Activated naive CD4-positive, alpha-beta T cell treated with anti-CD3 and anti-CD28 coated beads, Interleukin-2, amount 10 ng/mL, durations not matched to agents 7 days and 5 days (primary cell): ENCODE measurements at regions not wholly inside any gene's neighbourhood (a gene's known extent, or its start where the extent isn't known, plus 50 kb on each side); places are given as distances from the start of the nearest gene placed in this dataset.
A peak's percentile ranks its signal among the peaks of the same experiment; 100 is the strongest.

Source experiments
- CTCF ChIA-PET: fragments of 350-600 bp; sonication (Branson Sonifier 250); formaldehyde crosslinking; loops from one replicate; lab custom pipeline; 2021; ENCODE audit warnings: antibody characterized with exemption; lab: Charles Lee
- DNase-seq: peaks from one replicate; pipeline ENCODE4 v3.0.0-alpha.2; 2020
- H3K27ac Mint-ChIP-seq: one replicate; pipeline ENCODE4 v1.8.0; 2021; ENCODE audit warnings: mild to moderate bottlenecking, moderate library complexity, mixed read lengths
- H3K27me3 Mint-ChIP-seq: one replicate; pipeline ENCODE4 v1.8.0; 2021; ENCODE audit warnings: mild to moderate bottlenecking, mixed read lengths
- H3K36me3 Mint-ChIP-seq: one replicate; pipeline ENCODE4 v1.8.0; 2021; ENCODE audit warnings: mixed read lengths
- H3K4me1 Mint-ChIP-seq: one replicate; pipeline ENCODE4 v1.8.0; 2021; ENCODE audit warnings: mixed read lengths
- H3K4me3 Mint-ChIP-seq: one replicate; pipeline ENCODE4 v1.8.0; 2021; ENCODE audit warnings: mild to moderate bottlenecking, moderate library complexity, mixed read lengths
- H3K9me3 Mint-ChIP-seq: one replicate; pipeline ENCODE4 v1.8.0; 2021; ENCODE audit warnings: mixed read lengths

- Mint-ChIP-seq H3K36me3 (peaks cover 47% of the 10 kb centered on the region), H3K27ac (no peak overlapping the region), H3K27me3 (no peaks in the 10 kb centered on the region), H3K9me3 (peaks cover 2% of the 10 kb centered on the region), H3K4me1 (no peaks in the 10 kb centered on the region), H3K4me3 (no peak overlapping the region)
- no peak for DNase-seq
- CTCF ChIA-PET = no interaction called here
Observed at GRCh38 chr22:26779929-26780328, 122.5 kb downstream of the MIAT start.

GRCh38 chr22:26780521-26780920 is 123.1 kb downstream of the MIAT start:
- H3K9me3 Mint-ChIP-seq = peaks cover 2% of the 10 kb centered on the region
- H3K4me1 Mint-ChIP-seq = peaks cover 2% of the 10 kb centered on the region
- DNase-seq = no peak
- H3K4me3 Mint-ChIP-seq = no peak overlapping the region
- no peak overlapping the region for H3K27ac Mint-ChIP-seq
- H3K36me3 Mint-ChIP-seq = peaks cover 47% of the 10 kb centered on the region
- CTCF ChIA-PET = interaction anchor here (0.9 kb wide), 1 partner anchor 23 kb away, joined by 3 read pairs; no protein-coding TSS in a partner anchor
- no peaks in the 10 kb centered on the region for H3K27me3 Mint-ChIP-seq

- CTCF ChIA-PET = interaction anchor here (0.9 kb wide), 1 partner anchor 24 kb away, joined by 3 read pairs; no protein-coding TSS in a partner anchor
Observed at GRCh38 chr22:26781062-26781461, 123.7 kb downstream of the MIAT start.

GRCh38 chr22:26781596-26781995 is 124.2 kb downstream of the MIAT start:
- peaks cover 2% of the 10 kb centered on the region for H3K9me3 Mint-ChIP-seq
- no peak for DNase-seq
- peaks cover 3% of the 10 kb centered on the region for H3K4me1 Mint-ChIP-seq
- CTCF ChIA-PET = no interaction called here
- H3K36me3 Mint-ChIP-seq = peaks cover 43% of the 10 kb centered on the region
- no peaks in the 10 kb centered on the region for H3K27me3 Mint-ChIP-seq
- no peak overlapping the region for H3K4me3 Mint-ChIP-seq
- no peak overlapping the region for H3K27ac Mint-ChIP-seq

More at GRCh38 chr22:26781062-26781461, 123.7 kb downstream of the MIAT start:
- no peak overlapping the region for H3K4me3 Mint-ChIP-seq
- H3K27ac Mint-ChIP-seq = no peak overlapping the region
- H3K4me1 Mint-ChIP-seq = peaks cover 3% of the 10 kb centered on the region
- no peaks in the 10 kb centered on the region for H3K27me3 Mint-ChIP-seq
- DNase-seq = no peak
- peaks cover 43% of the 10 kb centered on the region for H3K36me3 Mint-ChIP-seq
- peaks cover 2% of the 10 kb centered on the region for H3K9me3 Mint-ChIP-seq

DNA sequence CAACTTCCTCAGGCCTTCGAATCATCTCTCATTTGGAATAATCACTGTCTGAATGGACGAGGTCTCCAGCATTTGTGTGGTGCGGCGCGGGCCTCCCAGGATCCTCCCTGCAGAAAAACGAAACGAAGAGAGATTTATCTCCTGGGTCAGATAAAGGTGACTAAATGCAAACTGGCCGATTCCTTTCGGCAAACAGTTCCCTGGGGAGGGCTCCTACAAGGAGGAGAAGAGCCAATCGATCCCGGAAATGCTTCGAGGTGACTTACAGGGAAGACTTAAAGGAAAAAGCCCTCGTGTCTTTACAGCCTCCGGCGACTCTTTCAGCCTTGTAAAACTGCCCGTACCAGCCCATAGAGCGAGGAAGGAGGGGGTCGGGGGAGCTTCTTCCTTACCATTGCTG is 126.5 kb downstream of the MIAT start:
- Mint-ChIP-seq H3K4me1 (peaks cover 3% of the 10 kb centered on the region), H3K36me3 (peaks cover 35% of the 10 kb centered on the region), H3K27ac (no peak overlapping the region), H3K27me3 (no peaks in the 10 kb centered on the region), H3K9me3 (peaks cover 2% of the 10 kb centered on the region), H3K4me3 (no peak overlapping the region)
- CTCF ChIA-PET = no interaction called here
- DNase-seq = no peak

GRCh38 chr22:26784772-26785171 is 127.4 kb downstream of the MIAT start:
- peaks cover 3% of the 10 kb centered on the region for H3K4me1 Mint-ChIP-seq
- no peaks in the 10 kb centered on the region for H3K27me3 Mint-ChIP-seq
- CTCF ChIA-PET = no interaction called here
- no peak for DNase-seq
- no peak overlapping the region for H3K4me3 Mint-ChIP-seq
- H3K9me3 Mint-ChIP-seq = no peaks in the 10 kb centered on the region
- H3K36me3 Mint-ChIP-seq = peaks cover 27% of the 10 kb centered on the region
- H3K27ac Mint-ChIP-seq = no peak overlapping the region

DNA sequence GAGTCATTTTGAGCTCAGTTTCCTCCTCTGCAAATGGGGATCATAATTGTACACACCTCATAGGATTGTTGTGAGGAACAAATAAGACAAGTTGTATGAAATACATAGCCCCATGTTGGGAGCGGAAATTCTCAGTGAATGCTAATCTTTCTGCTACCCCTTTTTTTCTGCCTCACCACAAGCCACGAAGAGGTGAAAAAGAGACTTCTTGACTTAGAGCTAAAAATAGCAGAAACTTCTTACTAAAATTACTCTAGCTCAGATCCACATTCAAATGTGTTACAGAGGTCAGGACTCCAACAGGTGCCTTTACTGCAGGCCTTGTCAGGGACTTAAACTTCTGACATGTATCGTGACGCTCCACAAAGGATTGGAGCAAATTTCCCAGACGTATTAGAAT is 128.5 kb downstream of the MIAT start:
- peaks cover 21% of the 10 kb centered on the region for H3K36me3 Mint-ChIP-seq
- CTCF ChIA-PET = interaction anchor here (1.1 kb wide), 1 partner anchor 10 kb away, joined by 4 read pairs; no protein-coding TSS in a partner anchor
- no peaks in the 10 kb centered on the region for H3K27me3 Mint-ChIP-seq
- peaks cover 3% of the 10 kb centered on the region for H3K4me1 Mint-ChIP-seq
- no peak overlapping the region for H3K4me3 Mint-ChIP-seq
- peak overlapping the region; percentile 38 for H3K27ac Mint-ChIP-seq
- no peak for DNase-seq
- no peaks in the 10 kb centered on the region for H3K9me3 Mint-ChIP-seq

GRCh38 chr22:26786398-26786797 is 129.0 kb downstream of the MIAT start:
- CTCF ChIA-PET = no interaction called here
- DNase-seq = no peak
- Mint-ChIP-seq H3K4me3 (no peak overlapping the region), H3K27ac (no peak overlapping the region), H3K4me1 (peaks cover 3% of the 10 kb centered on the region), H3K9me3 (no peaks in the 10 kb centered on the region), H3K27me3 (no peaks in the 10 kb centered on the region), H3K36me3 (peaks cover 22% of the 10 kb centered on the region)

DNA sequence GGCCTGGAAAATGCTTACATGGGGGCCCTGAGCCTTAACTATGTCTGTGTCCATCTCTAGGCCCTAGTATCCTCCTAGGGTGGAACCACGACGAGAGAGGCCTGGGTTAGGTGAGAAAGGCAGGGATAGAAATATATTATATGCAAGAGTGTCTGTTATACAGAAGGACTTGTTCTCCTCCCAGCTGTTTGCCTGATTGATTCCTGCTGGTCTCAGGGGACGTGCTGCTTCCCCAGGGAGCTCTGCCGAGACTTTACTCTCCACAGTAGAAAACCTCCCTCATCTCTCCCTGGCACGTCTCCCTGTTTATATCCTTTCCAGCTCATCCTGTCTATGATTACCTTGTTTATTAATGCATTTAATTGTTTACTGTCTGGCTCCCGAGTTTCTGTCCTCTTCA is 132.6 kb downstream of the MIAT start:
- Mint-ChIP-seq H3K36me3 (peaks cover 14% of the 10 kb centered on the region), H3K4me1 (peaks cover 3% of the 10 kb centered on the region), H3K9me3 (no peaks in the 10 kb centered on the region), H3K4me3 (no peak overlapping the region), H3K27me3 (no peaks in the 10 kb centered on the region), H3K27ac (no peak overlapping the region)
- DNase-seq = no peak
- CTCF ChIA-PET = no interaction called here

DNA sequence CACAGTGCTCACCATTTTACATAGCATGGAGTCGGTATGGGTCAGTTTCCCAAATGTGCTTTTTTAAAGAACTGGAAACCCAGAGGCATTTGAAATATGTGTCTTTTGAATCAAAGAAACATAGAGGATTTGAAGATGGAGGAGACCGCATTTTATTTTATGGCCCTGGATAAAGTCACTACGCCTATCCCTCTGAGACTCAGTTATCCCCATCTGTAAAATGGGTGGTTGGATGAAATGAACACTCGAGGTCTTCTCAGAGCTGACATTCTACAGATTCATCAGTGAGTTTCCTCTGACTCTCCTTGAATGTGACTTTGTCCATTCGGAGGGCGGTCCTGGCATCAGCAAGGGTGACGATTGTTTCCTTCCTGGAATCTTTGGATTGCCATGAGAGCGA is 135.1 kb downstream of the MIAT start:
- Mint-ChIP-seq H3K4me3 (no peak overlapping the region), H3K9me3 (no peaks in the 10 kb centered on the region), H3K27ac (no peak overlapping the region), H3K27me3 (no peaks in the 10 kb centered on the region), H3K36me3 (peaks cover 20% of the 10 kb centered on the region), H3K4me1 (no peaks in the 10 kb centered on the region)
- no peak for DNase-seq
- CTCF ChIA-PET = no interaction called here

DNA sequence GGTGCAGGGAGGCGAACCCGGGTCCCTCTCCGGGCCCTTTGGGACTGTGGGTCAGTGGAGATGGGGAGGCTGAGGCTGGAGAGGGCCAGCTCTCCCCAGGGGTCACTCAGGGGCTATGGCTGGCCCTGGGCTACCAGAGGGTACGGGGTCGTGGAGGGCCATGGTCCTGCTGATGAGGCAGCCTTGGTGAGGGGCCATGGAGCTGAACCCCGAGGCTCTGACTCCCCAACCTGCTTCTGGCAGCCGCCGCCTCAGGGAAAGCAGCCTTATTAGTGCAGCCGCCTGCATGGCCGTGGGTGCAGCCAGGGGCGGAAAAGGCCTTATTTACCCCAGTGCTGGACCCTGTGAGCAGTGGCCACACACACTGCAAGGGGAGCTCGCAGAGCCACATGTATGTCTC is 139.4 kb downstream of the MIAT start:
- no peaks in the 10 kb centered on the region for H3K27me3 Mint-ChIP-seq
- DNase-seq = no peak
- peaks cover 12% of the 10 kb centered on the region for H3K36me3 Mint-ChIP-seq
- CTCF ChIA-PET = interaction anchor here (1.2 kb wide), 1 partner anchor 11 kb away, joined by 4 read pairs; no protein-coding TSS in a partner anchor
- no peaks in the 10 kb centered on the region for H3K4me1 Mint-ChIP-seq
- no peak overlapping the region for H3K27ac Mint-ChIP-seq
- H3K9me3 Mint-ChIP-seq = no peaks in the 10 kb centered on the region
- no peak overlapping the region for H3K4me3 Mint-ChIP-seq

DNA sequence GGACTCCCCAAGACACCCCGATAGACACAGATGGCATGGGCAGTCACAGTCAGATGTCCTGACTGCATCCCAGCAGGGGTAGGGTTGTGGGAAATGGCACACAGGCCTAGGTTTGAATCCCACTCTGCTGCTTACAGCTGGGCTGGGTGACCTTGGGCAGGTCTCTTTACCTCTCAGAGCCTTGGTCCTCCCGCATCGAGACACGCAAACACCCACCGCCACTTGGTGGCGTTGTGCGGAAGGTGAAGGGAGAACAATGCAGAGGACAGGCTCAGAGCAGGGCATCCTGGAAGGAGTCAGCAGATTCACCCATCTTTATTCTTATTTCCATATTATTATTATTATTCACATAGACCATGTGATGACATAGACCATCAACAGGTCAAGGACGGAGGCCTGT is 140.5 kb downstream of the MIAT start:
- H3K4me1 Mint-ChIP-seq = no peaks in the 10 kb centered on the region
- no peak for DNase-seq
- H3K36me3 Mint-ChIP-seq = peaks cover 9% of the 10 kb centered on the region
- no peak overlapping the region for H3K27ac Mint-ChIP-seq
- no peaks in the 10 kb centered on the region for H3K9me3 Mint-ChIP-seq
- no peak overlapping the region for H3K4me3 Mint-ChIP-seq
- CTCF ChIA-PET = no interaction called here
- H3K27me3 Mint-ChIP-seq = no peaks in the 10 kb centered on the region

- CTCF ChIA-PET = no interaction called here
- Mint-ChIP-seq H3K36me3 (peaks cover 8% of the 10 kb centered on the region), H3K4me3 (no peak overlapping the region), H3K27ac (no peak overlapping the region), H3K27me3 (no peaks in the 10 kb centered on the region), H3K9me3 (no peaks in the 10 kb centered on the region), H3K4me1 (no peaks in the 10 kb centered on the region)
- DNase-seq = no peak
Observed at GRCh38 chr22:26798462-26799065, 141.2 kb downstream of the MIAT start.

DNA sequence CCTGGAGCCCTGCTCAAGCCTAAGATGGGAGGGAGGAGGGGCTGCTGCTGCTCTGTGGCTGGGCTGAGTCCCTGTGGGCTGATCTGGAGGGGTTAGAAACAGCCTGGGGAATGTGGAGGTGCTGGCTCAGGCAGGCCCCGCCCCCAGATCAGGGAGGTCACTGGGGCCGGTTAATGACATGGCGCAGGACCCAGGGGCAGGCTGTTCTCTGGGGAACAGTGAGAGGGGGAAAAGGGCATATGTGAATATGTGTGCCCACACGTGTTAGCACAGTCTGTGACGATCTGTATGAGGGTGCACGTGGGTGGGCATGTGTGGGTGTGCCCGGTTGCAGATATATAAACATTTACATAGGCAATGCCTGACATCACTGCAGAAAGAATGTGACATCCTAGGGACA is 143.5 kb downstream of the MIAT start:
- CTCF ChIA-PET = no interaction called here
- H3K36me3 Mint-ChIP-seq = no peaks in the 10 kb centered on the region
- no peak for DNase-seq
- no peaks in the 10 kb centered on the region for H3K4me1 Mint-ChIP-seq
- no peak overlapping the region for H3K27ac Mint-ChIP-seq
- no peaks in the 10 kb centered on the region for H3K9me3 Mint-ChIP-seq
- H3K27me3 Mint-ChIP-seq = no peaks in the 10 kb centered on the region
- H3K4me3 Mint-ChIP-seq = no peak overlapping the region

- Mint-ChIP-seq H3K4me1 (no peaks in the 10 kb centered on the region), H3K4me3 (no peak overlapping the region), H3K27me3 (no peaks in the 10 kb centered on the region), H3K36me3 (no peaks in the 10 kb centered on the region), H3K27ac (no peak overlapping the region), H3K9me3 (no peaks in the 10 kb centered on the region)
- CTCF ChIA-PET = no interaction called here
- DNase-seq = no peak
Observed at GRCh38 chr22:26801449-26801848, 144.1 kb downstream of the MIAT start.
